WERI-Rb-1 (cell line): ENCODE measurements at regions not wholly inside any gene's neighbourhood (a gene's known extent, or its start where the extent isn't known, plus 50 kb on each side); places are given as distances from the start of the nearest gene placed in this dataset.

Experiments
- DNase-seq: peaks from one replicate; pipeline ENCODE4 v3.0.0-alpha.2; 2020
- H3K27ac ChIP-seq: fragments of 250-450 bp; sonication (Bioruptor Pico); 2 replicates; pipeline ENCODE4 v1.5.1; 2020; ENCODE audit warnings: mild to moderate bottlenecking, moderate library complexity
- H3K27me3 ChIP-seq: fragments of 250-450 bp; sonication (Bioruptor Pico); 2 replicates; pipeline ENCODE4 v1.5.1; 2021; ENCODE audit warnings: mild to moderate bottlenecking, low read depth, moderate library complexity; ENCODE audit not compliant: insufficient read depth, severe bottlenecking
- H3K36me3 ChIP-seq: fragments of 250-450 bp; sonication (Bioruptor Pico); 2 replicates; pipeline ENCODE4 v1.5.1; 2020; ENCODE audit warnings: mild to moderate bottlenecking, moderate library complexity
- H3K4me3 ChIP-seq: 2 replicates; pipeline ENCODE4 v1.5.1; 2011; ENCODE audit warnings: low read depth, mild to moderate bottlenecking, control low read depth, low read length
- H3K9me3 ChIP-seq: fragments of 250-450 bp; sonication (Bioruptor Pico); 2 replicates; pipeline ENCODE4 v1.5.1; 2021; ENCODE audit warnings: mild to moderate bottlenecking, moderate library complexity; ENCODE audit not compliant: severe bottlenecking
- CTCF ChIP-seq: IDR thresholded peaks from 2 replicates; pipeline ENCODE4 v1.5.1; 2011; ENCODE audit warnings: low read depth, mild to moderate bottlenecking, control low read depth, inconsistent platforms, low read length

- DNase-seq = no peak
- Histone ChIP-seq H3K36me3 (no peaks in the 10 kb centered on the region), H3K27me3 (peaks cover 42% of the 10 kb centered on the region), H3K27ac (no peak overlapping the region), H3K4me3 (no peak overlapping the region), H3K9me3 (no peaks in the 10 kb centered on the region)
- TF ChIP-seq CTCF = no peak
Measured at GRCh38 chr9:86526021-86526420, 171.8 kb upstream of the TUT7 start.

GRCh38 chr9:86525182-86525581 lies 171.0 kb upstream of the TUT7 start:
- no peak overlapping the region for H3K4me3 ChIP-seq
- no peaks in the 10 kb centered on the region for H3K9me3 ChIP-seq
- TF ChIP-seq CTCF = no peak
- DNase-seq = no peak
- H3K36me3 ChIP-seq = no peaks in the 10 kb centered on the region
- H3K27ac ChIP-seq = no peak overlapping the region
- H3K27me3 ChIP-seq = peaks cover 40% of the 10 kb centered on the region

GRCh38 chr9:86521977-86522376 lies 167.8 kb upstream of the TUT7 start:
- Histone ChIP-seq H3K36me3 (no peaks in the 10 kb centered on the region), H3K9me3 (no peaks in the 10 kb centered on the region)
- DNase-seq = no peak

GRCh38 chr9:86521322-86521721 lies 167.1 kb upstream of the TUT7 start:
- no peak for DNase-seq
- no peak for TF ChIP-seq CTCF
- Histone ChIP-seq H3K27ac (no peak overlapping the region), H3K36me3 (no peaks in the 10 kb centered on the region), H3K9me3 (no peaks in the 10 kb centered on the region), H3K4me3 (no peak overlapping the region), H3K27me3 (peaks cover 30% of the 10 kb centered on the region)

More at GRCh38 chr9:86521977-86522376, 167.8 kb upstream of the TUT7 start:
- H3K27ac ChIP-seq = no peak overlapping the region
- peaks cover 26% of the 10 kb centered on the region for H3K27me3 ChIP-seq
- no peak overlapping the region for H3K4me3 ChIP-seq
- TF ChIP-seq CTCF = no peak

- no peak overlapping the region for H3K27ac ChIP-seq
- TF ChIP-seq CTCF = no peak
- peaks cover 40% of the 10 kb centered on the region for H3K27me3 ChIP-seq
- H3K36me3 ChIP-seq = no peaks in the 10 kb centered on the region
- no peak overlapping the region for H3K4me3 ChIP-seq
- no peaks in the 10 kb centered on the region for H3K9me3 ChIP-seq
- DNase-seq = no peak
Measured at GRCh38 chr9:86519066-86519615, 164.9 kb upstream of the TUT7 start.

- Histone ChIP-seq H3K36me3 (no peaks in the 10 kb centered on the region), H3K9me3 (no peaks in the 10 kb centered on the region), H3K27ac (no peak overlapping the region), H3K4me3 (no peak overlapping the region), H3K27me3 (peaks cover 50% of the 10 kb centered on the region)
- no peak for TF ChIP-seq CTCF
- no peak for DNase-seq
Measured at GRCh38 chr9:86517475-86517874, 163.3 kb upstream of the TUT7 start.
